Aorta (tissue), 5 donors: ENCODE measurements at regions not wholly inside any gene's neighbourhood (a gene's known extent, or its start where the extent isn't known, plus 50 kb on each side); places are given as distances from the start of the nearest gene placed in this dataset.
"Not testable (repeated sequence)": the region's sequence is repeated elsewhere in the genome, so short reads cannot be mapped to it uniquely, and the experiment has no call there.

Experiments used
- ATAC-seq: fragments of 200-7000 bp; cut with Tn5 transposase; one replicate; pipeline ENCODE4 v1.9.1; 2022; ENCODE audit warnings: moderate library complexity; ENCODE audit not compliant: low FRiP score
- DNase-seq, 2 donors: peaks; one replicate each; pipeline ENCODE4 v3.0.0-alpha.2; 2020
- H3K27ac ChIP-seq, 2 donors: one replicate each; pipeline ENCODE4 v1.5.1; 2013; ENCODE audit warnings: low read length in 2 of 2, mild to moderate bottlenecking in 2 of 2, moderate library complexity in 2 of 2, control low read depth in 1 of 2, inconsistent platforms in 1 of 2, low read depth in 1 of 2
- H3K27me3 ChIP-seq, 2 donors: one replicate each; pipeline ENCODE4 v1.6.1; 2013; ENCODE audit warnings: control low read depth in 1 of 2, low read length in 1 of 2, mild to moderate bottlenecking in 1 of 2, moderate library complexity in 1 of 2; ENCODE audit not compliant: insufficient read depth in 2 of 2, control insufficient read depth in 1 of 2
- H3K36me3 ChIP-seq, 2 donors: one replicate each; pipeline ENCODE4 v1.6.1; 2013; ENCODE audit warnings: control low read depth in 1 of 2, low read length in 1 of 2, mild to moderate bottlenecking in 1 of 2; ENCODE audit not compliant: insufficient read depth in 2 of 2, control insufficient read depth in 1 of 2
- H3K4me1 ChIP-seq, 2 donors: one replicate each; pipeline ENCODE4 v1.6.1; 2013; ENCODE audit warnings: low read length in 2 of 2, control low read depth in 1 of 2, mild to moderate bottlenecking in 1 of 2, moderate library complexity in 1 of 2; ENCODE audit not compliant: insufficient read depth in 2 of 2, control insufficient read depth in 1 of 2
- H3K4me3 ChIP-seq, 2 donors: one replicate each; pipeline ENCODE4 v1.5.1; 2013; ENCODE audit warnings: low read length in 2 of 2, control low read depth in 1 of 2, mild to moderate bottlenecking in 1 of 2
- H3K9me3 ChIP-seq: one replicate; pipeline ENCODE4 v1.6.1; 2013; ENCODE audit warnings: mild to moderate bottlenecking, low read length; ENCODE audit not compliant: control insufficient read depth
- WGBS, 2 donors: extraction: QIAGEN DNeasy Blood & Tissue Kit; methylation state at CpG; one replicate each; pipeline ENCODE4 v1.1.7; 2013; 5-methylcytosine and 5-hydroxymethylcytosine counted together
- intact Hi-C, 2 donors: fragments of 100-400 bp; cut with DNase I; formaldehyde crosslinking; loops; one replicate each; pipeline versions ENCODE4 v1.14.2 to v1.15.0; 2022
- donor health status: healthy with polysubstance abuse.
- donor health status: Bipolar disorder and iron deficiency.
- donor health status: DM: no; HTN: no; CAD: no.
- donor health status: DM: no; HTN: no; CAD: no.
- donor health status: DM: yes; HTN: yes; CAD: no.

GRCh38 chr9:7739595-7739994 lies 60.0 kb downstream of the DMAC1 start:
- Histone ChIP-seq H3K4me3 (no peak overlapping the region), H3K27me3 (no peaks in the 10 kb centered on the region), H3K9me3 (peaks cover 1% of the 10 kb centered on the region), H3K36me3 (no peaks in the 10 kb centered on the region), H3K4me1 (no peaks in the 10 kb centered on the region), H3K27ac (no peak overlapping the region)
- intact Hi-C loops: no loop called here
- no peak for ATAC-seq
- 94 to 100% methylated on average over 2 of the region's 2 CpGs for WGBS, 2 donors
- no peak for DNase-seq

- DNase-seq (no peak), ATAC-seq (no peak)
- WGBS, 2 donors: 99% methylated on average over 2 of the region's 2 CpGs
- Histone ChIP-seq H3K36me3 (no peaks in the 10 kb centered on the region), H3K27me3 (no peaks in the 10 kb centered on the region), H3K4me1 (no peaks in the 10 kb centered on the region), H3K27ac (no peak overlapping the region), H3K4me3 (no peak overlapping the region), H3K9me3 (peaks cover 1% of the 10 kb centered on the region)
- intact Hi-C loops: no loop called here
Observed at GRCh38 chr9:7735311-7735710, 64.3 kb downstream of the DMAC1 start.

- H3K4me3 ChIP-seq: no peak overlapping the region
- H3K9me3 ChIP-seq: no peaks in the 10 kb centered on the region
- H3K36me3 ChIP-seq: no peaks in the 10 kb centered on the region
- intact Hi-C loops: no loop called here
- H3K4me1 ChIP-seq: no peaks in the 10 kb centered on the region
- no peak overlapping the region for H3K27ac ChIP-seq
- 84 to 97% methylated on average over 1 of the region's 1 CpG for WGBS, 2 donors
- no peak for ATAC-seq
- DNase-seq: no peak
- no peaks in the 10 kb centered on the region for H3K27me3 ChIP-seq
Observed at GRCh38 chr9:7730164-7730445, 69.5 kb downstream of the DMAC1 start.

GRCh38 chr9:7729371-7730163 lies 70.0 kb downstream of the DMAC1 start:
- 92 to 95% methylated on average over 5 of the region's 5 CpGs for WGBS, 2 donors
- H3K4me1 ChIP-seq: no peaks in the 10 kb centered on the region
- H3K36me3 ChIP-seq: no peaks in the 10 kb centered on the region
- H3K27me3 ChIP-seq: no peaks in the 10 kb centered on the region
- ATAC-seq (no peak), DNase-seq (no peak)
- no peak overlapping the region for H3K27ac ChIP-seq
- no peak overlapping the region for H3K4me3 ChIP-seq
- intact Hi-C loops: no loop called here
- H3K9me3 ChIP-seq: no peaks in the 10 kb centered on the region

GRCh38 chr9:7721291-7721690 lies 78.3 kb downstream of the DMAC1 start:
- Histone ChIP-seq H3K27me3 (no peaks in the 10 kb centered on the region), H3K4me1 (no peaks in the 10 kb centered on the region), H3K36me3 (no peaks in the 10 kb centered on the region), H3K27ac (no peak overlapping the region), H3K9me3 (no peaks in the 10 kb centered on the region), H3K4me3 (no peak overlapping the region)
- DNase-seq: no peak
- WGBS, 2 donors: 92 to 93% methylated on average over 2 of the region's 2 CpGs
- intact Hi-C loops: no loop called here
- no peak for ATAC-seq

- H3K36me3 ChIP-seq, intact Hi-C loops, H3K4me1 ChIP-seq, DNase-seq, H3K4me3 ChIP-seq, H3K27me3 ChIP-seq, H3K9me3 ChIP-seq, ATAC-seq, H3K27ac ChIP-seq: not testable (repeated sequence)
- 86 to 95% methylated on average over 8 of the region's 8 CpGs for WGBS, 2 donors
Observed at GRCh38 chr9:7713088-7713487, 86.5 kb downstream of the DMAC1 start.

GRCh38 chr9:7710686-7711085 lies 88.9 kb downstream of the DMAC1 start:
- H3K4me3 ChIP-seq: no peak overlapping the region
- ATAC-seq (no peak), DNase-seq (no peak)
- no peaks in the 10 kb centered on the region for H3K9me3 ChIP-seq
- H3K27me3 ChIP-seq: no peaks in the 10 kb centered on the region
- no peak overlapping the region for H3K27ac ChIP-seq
- H3K4me1 ChIP-seq: no peaks in the 10 kb centered on the region
- intact Hi-C loops: no loop called here
- H3K36me3 ChIP-seq: no peaks in the 10 kb centered on the region

- whole genome bisulfite sequencing, 2 donors: 96 to 97% methylated on average over 4 of the region's 4 CpGs
- no peak for ATAC-seq
- Histone ChIP-seq H3K27ac (no peak overlapping the region), H3K4me1 (no peaks in the 10 kb centered on the region), H3K4me3 (no peak overlapping the region), H3K36me3 (no peaks in the 10 kb centered on the region), H3K27me3 (no peaks in the 10 kb centered on the region), H3K9me3 (no peaks in the 10 kb centered on the region)
- intact Hi-C loops: no loop called here
- DNase-seq: no peak
Observed at GRCh38 chr9:7707934-7708333, 91.6 kb downstream of the DMAC1 start.

GRCh38 chr9:7704543-7704942 lies 95.0 kb downstream of the DMAC1 start:
- Histone ChIP-seq H3K4me1 (no peaks in the 10 kb centered on the region), H3K9me3 (no peaks in the 10 kb centered on the region), H3K27ac (no peak overlapping the region), H3K36me3 (no peaks in the 10 kb centered on the region), H3K27me3 (no peaks in the 10 kb centered on the region), H3K4me3 (no peak overlapping the region)
- 78 to 88% methylated on average over 1 of the region's 1 CpG for WGBS, 2 donors
- intact Hi-C loops: no loop called here
- ATAC-seq (no peak), DNase-seq (no peak)
